ENCODE measurements at regions not wholly inside any gene's neighbourhood (a gene's known extent, or its start where the extent isn't known, plus 50 kb on each side); places are given as distances from the start of the nearest gene placed in this dataset.

DNA sequence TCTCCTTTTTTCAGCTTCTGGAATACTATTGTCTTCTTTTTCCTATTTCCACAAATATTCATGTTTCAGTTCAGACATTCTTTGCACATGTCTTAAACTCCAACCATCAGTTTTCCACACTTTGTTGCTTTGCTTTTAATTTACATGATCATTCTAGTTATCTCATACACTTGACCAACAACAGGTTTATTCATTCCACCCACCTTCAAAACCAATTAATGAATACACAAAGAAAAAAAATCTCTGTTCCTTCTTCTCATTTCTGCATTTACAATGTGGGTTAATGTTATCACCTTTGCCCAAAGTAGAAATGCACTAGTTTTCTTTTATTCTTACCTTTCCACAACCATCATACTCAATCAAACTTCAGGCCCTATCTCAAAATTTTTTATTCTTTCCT is 216.7 kb downstream of the FRK start:
- Histone ChIP-seq H3K27me3 (ENCODE audit: insufficient read depth) (no peaks in the 10 kb centered on the region), H2AFZ (no peak overlapping the region), H4K20me1 (replicated peaks; ENCODE audit: insufficient read depth) (no peaks in the 10 kb centered on the region), H3K4me1 (ENCODE audit: insufficient read depth) (no peaks in the 10 kb centered on the region), H3K79me2 (replicated peaks; ENCODE audit: insufficient read depth) (no peaks in the 10 kb centered on the region), H3K4me2 (no peak overlapping the region), H3K36me3 (ENCODE audit: insufficient read depth) (no peaks in the 10 kb centered on the region), H3F3A (replicated peaks; ENCODE audit: low read depth) (no peaks in the 10 kb centered on the region), H3K9me2 (ENCODE audit: insufficient read depth) (peaks cover 3% of the 10 kb centered on the region; the same call in 1 of the 2 replicates), H3K27ac (ENCODE audit: low read depth) (no peak overlapping the region), H3K4me3 (no peak overlapping the region)
- H3K27me3 Mint-ChIP-seq (ENCODE audit: insufficient read depth, low read depth, poor library complexity) = no peaks in the 10 kb centered on the region
- no peaks in the 10 kb centered on the region for H3K9me3 Mint-ChIP-seq
- no peak for ATAC-seq
- H3K4me1 Mint-ChIP-seq = no peaks in the 10 kb centered on the region
- H3K4me3 Mint-ChIP-seq = no peak overlapping the region
- DNase-seq (ENCODE audit: low spot score) = no peak
- no peaks in the 10 kb centered on the region for H3K36me3 Mint-ChIP-seq (ENCODE audit: low read depth)
- TF ChIP-seq POLR2AphosphoS5 (IDR thresholded peaks at IDR 0.05; ENCODE audit: low read depth) = no peak
- no peak for TF ChIP-seq EZH2 (IDR thresholded peaks at IDR 0.05; ENCODE audit: low read depth, unreplicated experiment)
- TF ChIP-seq ETS1 (IDR thresholded peaks at IDR 0.05) = no peak
- no peak for TF ChIP-seq CREB1 (CRISPR knock-in tag; IDR thresholded peaks at IDR 0.05; ENCODE audit: low read depth)
- no peak for TF ChIP-seq EZH2phosphoT487 (IDR thresholded peaks at IDR 0.05; ENCODE audit: unreplicated experiment)
- no peak overlapping the region for H3K27ac Mint-ChIP-seq

GRCh38 chr6:115842338-115842737 is 218.4 kb downstream of the FRK start:
- Histone ChIP-seq H3K27me3 (ENCODE audit: insufficient read depth) (no peaks in the 10 kb centered on the region), H3K4me3 (no peak overlapping the region), H3K9me2 (ENCODE audit: insufficient read depth) (peaks cover 3% of the 10 kb centered on the region; the same call in 1 of the 2 replicates), H2AFZ (no peak overlapping the region), H3K79me2 (replicated peaks; ENCODE audit: insufficient read depth) (no peaks in the 10 kb centered on the region), H3F3A (replicated peaks; ENCODE audit: low read depth) (no peaks in the 10 kb centered on the region), H3K4me2 (no peak overlapping the region), H3K36me3 (ENCODE audit: insufficient read depth) (no peaks in the 10 kb centered on the region), H4K20me1 (replicated peaks; ENCODE audit: insufficient read depth) (no peaks in the 10 kb centered on the region), H3K27ac (ENCODE audit: low read depth) (no peak overlapping the region), H3K4me1 (ENCODE audit: insufficient read depth) (no peaks in the 10 kb centered on the region)
- peaks cover 1% of the 10 kb centered on the region; the same call in 1 of the 3 replicates for H3K36me3 Mint-ChIP-seq (ENCODE audit: low read depth)
- no peaks in the 10 kb centered on the region for H3K4me1 Mint-ChIP-seq
- no peak for DNase-seq (ENCODE audit: low spot score)
- no peak overlapping the region for H3K4me3 Mint-ChIP-seq
- no peaks in the 10 kb centered on the region for H3K27me3 Mint-ChIP-seq (ENCODE audit: insufficient read depth, low read depth, poor library complexity)
- no peak for ATAC-seq
- H3K9me3 Mint-ChIP-seq = no peaks in the 10 kb centered on the region
- H3K27ac Mint-ChIP-seq = no peak overlapping the region
- TF ChIP-seq EZH2 (IDR thresholded peaks at IDR 0.05; ENCODE audit: low read depth, unreplicated experiment) = no peak
- no peak for TF ChIP-seq NANOG (IDR thresholded peaks at IDR 0.05; ENCODE audit: borderline replicate concordance)
- no peak for TF ChIP-seq ETS1 (IDR thresholded peaks at IDR 0.05)
- no peak for TF ChIP-seq EZH2phosphoT487 (IDR thresholded peaks at IDR 0.05; ENCODE audit: unreplicated experiment)
- TF ChIP-seq CREB1 (CRISPR knock-in tag; IDR thresholded peaks at IDR 0.05; ENCODE audit: low read depth) = no peak
- no peak for TF ChIP-seq ZNF331 (CRISPR knock-in tag; IDR thresholded peaks at IDR 0.05; ENCODE audit: low read depth)
- TF ChIP-seq JUNB (IDR thresholded peaks at IDR 0.05; ENCODE audit: unreplicated experiment) = no peak
- TF ChIP-seq STAT1 (IDR thresholded peaks at IDR 0.05; ENCODE audit: unreplicated experiment) = no peak
- TF ChIP-seq ZNF114 (CRISPR knock-in tag; IDR thresholded peaks at IDR 0.05) = no peak
- TF ChIP-seq, protein P1, sequence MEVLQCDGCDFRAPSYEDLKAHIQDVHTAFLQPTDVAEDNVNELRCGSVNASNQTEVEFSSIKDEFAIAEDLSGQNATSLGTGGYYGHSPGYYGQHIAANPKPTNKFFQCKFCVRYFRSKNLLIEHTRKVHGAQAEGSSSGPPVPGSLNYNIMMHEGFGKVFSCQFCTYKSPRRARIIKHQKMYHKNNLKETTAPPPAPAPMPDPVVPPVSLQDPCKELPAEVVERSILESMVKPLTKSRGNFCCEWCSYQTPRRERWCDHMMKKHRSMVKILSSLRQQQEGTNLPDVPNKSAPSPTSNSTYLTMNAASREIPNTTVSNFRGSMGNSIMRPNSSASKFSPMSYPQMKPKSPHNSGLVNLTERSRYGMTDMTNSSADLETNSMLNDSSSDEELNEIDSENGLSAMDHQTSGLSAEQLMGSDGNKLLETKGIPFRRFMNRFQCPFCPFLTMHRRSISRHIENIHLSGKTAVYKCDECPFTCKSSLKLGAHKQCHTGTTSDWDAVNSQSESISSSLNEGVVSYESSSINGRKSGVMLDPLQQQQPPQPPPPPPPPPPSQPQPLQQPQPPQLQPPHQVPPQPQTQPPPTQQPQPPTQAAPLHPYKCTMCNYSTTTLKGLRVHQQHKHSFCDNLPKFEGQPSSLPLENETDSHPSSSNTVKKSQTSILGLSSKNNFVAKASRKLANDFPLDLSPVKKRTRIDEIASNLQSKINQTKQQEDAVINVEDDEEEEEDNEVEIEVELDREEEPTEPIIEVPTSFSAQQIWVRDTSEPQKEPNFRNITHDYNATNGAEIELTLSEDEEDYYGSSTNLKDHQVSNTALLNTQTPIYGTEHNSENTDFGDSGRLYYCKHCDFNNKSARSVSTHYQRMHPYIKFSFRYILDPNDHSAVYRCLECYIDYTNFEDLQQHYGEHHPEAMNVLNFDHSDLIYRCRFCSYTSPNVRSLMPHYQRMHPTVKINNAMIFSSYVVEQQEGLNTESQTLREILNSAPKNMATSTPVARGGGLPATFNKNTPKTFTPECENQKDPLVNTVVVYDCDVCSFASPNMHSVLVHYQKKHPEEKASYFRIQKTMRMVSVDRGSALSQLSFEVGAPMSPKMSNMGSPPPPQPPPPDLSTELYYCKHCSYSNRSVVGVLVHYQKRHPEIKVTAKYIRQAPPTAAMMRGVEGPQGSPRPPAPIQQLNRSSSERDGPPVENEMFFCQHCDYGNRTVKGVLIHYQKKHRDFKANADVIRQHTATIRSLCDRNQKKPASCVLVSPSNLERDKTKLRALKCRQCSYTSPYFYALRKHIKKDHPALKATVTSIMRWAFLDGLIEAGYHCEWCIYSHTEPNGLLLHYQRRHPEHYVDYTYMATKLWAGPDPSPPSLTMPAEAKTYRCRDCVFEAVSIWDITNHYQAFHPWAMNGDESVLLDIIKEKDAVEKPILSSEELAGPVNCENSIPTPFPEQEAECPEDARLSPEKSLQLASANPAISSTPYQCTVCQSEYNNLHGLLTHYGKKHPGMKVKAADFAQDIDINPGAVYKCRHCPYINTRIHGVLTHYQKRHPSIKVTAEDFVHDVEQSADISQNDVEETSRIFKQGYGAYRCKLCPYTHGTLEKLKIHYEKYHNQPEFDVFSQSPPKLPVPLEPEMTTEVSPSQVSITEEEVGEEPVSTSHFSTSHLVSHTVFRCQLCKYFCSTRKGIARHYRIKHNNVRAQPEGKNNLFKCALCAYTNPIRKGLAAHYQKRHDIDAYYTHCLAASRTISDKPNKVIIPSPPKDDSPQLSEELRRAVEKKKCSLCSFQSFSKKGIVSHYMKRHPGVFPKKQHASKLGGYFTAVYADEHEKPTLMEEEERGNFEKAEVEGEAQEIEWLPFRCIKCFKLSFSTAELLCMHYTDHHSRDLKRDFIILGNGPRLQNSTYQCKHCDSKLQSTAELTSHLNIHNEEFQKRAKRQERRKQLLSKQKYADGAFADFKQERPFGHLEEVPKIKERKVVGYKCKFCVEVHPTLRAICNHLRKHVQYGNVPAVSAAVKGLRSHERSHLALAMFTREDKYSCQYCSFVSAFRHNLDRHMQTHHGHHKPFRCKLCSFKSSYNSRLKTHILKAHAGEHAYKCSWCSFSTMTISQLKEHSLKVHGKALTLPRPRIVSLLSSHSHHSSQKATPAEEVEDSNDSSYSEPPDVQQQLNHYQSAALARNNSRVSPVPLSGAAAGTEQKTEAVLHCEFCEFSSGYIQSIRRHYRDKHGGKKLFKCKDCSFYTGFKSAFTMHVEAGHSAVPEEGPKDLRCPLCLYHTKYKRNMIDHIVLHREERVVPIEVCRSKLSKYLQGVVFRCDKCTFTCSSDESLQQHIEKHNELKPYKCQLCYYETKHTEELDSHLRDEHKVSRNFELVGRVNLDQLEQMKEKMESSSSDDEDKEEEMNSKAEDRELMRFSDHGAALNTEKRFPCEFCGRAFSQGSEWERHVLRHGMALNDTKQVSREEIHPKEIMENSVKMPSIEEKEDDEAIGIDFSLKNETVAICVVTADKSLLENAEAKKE (CRISPR knock-in tag; IDR thresholded peaks at IDR 0.05) = no peak
- TF ChIP-seq POLR2AphosphoS5 (IDR thresholded peaks at IDR 0.05; ENCODE audit: low read depth) = no peak
- TF ChIP-seq, protein P2, sequence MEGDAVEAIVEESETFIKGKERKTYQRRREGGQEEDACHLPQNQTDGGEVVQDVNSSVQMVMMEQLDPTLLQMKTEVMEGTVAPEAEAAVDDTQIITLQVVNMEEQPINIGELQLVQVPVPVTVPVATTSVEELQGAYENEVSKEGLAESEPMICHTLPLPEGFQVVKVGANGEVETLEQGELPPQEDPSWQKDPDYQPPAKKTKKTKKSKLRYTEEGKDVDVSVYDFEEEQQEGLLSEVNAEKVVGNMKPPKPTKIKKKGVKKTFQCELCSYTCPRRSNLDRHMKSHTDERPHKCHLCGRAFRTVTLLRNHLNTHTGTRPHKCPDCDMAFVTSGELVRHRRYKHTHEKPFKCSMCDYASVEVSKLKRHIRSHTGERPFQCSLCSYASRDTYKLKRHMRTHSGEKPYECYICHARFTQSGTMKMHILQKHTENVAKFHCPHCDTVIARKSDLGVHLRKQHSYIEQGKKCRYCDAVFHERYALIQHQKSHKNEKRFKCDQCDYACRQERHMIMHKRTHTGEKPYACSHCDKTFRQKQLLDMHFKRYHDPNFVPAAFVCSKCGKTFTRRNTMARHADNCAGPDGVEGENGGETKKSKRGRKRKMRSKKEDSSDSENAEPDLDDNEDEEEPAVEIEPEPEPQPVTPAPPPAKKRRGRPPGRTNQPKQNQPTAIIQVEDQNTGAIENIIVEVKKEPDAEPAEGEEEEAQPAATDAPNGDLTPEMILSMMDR (conservative IDR thresholded peaks at IDR 0.05; ENCODE audit: low read depth in 2 of 2) = no peak

Data from GM23338 (cell line).